HG03521 (cell line): ENCODE measurements at regions not wholly inside any gene's neighbourhood (a gene's known extent, or its start where the extent isn't known, plus 50 kb on each side); places are given as distances from the start of the nearest gene placed in this dataset.

Experiments
- ATAC-seq: cut with Tn5 transposase; IDR thresholded peaks from one replicate; pipeline ENCODE4 v1.9.1; 2021; ENCODE audit warnings: mild to moderate bottlenecking, moderate library complexity; ENCODE audit not compliant: unreplicated experiment

DNA sequence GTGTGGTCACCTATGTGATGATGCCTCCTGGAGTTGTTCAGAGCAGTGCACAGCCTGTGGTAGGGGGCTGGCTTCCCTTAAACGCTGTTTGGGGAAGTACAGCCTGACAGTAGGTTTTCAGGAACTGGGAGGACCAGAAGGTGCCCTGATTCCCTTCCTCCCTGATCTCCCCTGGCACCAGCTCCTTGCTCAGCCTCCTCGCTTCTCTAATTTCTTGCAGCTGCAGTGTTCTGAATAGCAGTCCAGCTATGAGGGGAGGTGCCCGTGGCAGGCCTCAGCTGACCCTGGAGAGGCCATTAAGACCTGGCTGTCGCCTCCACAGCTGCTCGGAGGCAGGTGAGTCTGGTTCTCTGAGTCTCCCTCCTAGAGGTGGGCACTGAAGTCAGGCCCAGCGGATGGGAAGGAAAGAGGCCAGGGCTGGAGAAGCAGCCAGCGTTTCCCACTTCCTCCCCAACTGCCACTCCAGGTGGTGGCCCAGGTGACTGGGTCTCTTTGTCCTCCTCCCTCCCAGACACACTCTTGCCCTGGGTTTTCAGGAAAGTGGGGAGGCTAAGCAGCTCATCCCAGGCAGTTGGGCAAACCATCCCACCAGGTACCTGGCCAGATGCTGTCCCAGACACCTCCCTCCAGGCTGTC, 52.0 kb upstream of the RPL11 start:
- no peak for ATAC-seq

DNA sequence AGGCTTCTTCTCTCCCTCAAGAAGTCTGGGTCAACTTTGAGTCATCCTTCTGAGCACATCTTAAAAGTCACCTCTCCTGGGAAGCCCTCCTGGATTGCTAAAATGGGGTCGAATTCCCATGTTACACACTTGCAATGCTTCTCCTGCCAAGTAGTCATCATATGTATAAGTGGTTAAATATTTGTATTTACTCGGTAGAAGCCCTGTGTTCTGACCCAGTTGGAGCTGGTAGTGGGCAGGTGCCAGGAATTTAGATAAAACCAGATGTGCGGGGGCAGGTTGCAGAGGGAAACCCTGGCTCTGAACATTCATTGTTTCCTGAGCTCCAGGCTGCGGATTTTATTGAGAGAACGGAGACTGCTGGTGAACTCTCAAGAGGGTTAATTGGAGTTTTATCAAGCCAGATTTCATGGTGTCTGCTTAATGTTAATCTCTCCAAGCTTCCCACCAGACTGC, 52.8 kb upstream of the RPL11 start:
- ATAC-seq = no peak

DNA sequence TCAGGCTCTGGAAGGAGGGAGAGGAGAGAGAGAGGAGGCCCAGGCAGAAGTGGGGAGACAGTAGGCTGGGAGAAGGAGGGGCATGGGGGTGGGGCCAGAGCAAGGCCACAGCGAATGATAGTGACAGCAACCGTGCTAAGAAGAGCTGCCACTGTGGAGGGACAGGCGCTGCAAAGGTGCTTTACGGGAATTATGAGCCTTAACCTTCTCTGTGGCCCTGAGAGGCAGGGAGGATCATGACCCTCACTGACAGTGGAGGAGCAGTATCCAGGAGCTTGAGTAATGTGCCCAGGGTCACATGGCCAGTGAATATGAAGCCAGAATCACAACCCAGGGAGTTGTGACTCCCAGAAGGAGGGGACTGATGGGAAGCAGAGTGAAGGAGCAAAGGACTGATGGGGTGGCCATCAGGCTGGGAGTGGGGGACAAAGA, 53.4 kb upstream of the RPL11 start:
- ATAC-seq = no peak

DNA sequence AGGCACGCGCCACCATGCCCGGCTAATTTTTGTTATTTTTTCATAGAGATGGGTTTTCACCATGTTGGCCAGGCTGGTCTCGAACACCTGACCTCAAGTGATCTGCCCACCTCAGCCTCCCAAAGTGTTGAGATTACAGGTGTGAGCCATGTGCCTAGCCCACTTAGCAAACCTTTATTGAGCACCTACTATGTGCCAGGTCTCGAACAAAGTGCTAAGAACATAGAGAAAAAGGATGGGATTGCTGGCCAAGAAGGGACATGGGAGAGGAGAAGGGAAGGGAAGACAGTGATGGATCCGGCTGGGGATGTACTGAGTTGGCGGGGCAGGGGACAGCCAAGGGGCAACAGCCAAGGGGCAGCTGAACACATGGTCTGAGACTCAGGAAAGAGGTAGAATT, 55.6 kb upstream of the RPL11 start:
- ATAC-seq = no peak

DNA sequence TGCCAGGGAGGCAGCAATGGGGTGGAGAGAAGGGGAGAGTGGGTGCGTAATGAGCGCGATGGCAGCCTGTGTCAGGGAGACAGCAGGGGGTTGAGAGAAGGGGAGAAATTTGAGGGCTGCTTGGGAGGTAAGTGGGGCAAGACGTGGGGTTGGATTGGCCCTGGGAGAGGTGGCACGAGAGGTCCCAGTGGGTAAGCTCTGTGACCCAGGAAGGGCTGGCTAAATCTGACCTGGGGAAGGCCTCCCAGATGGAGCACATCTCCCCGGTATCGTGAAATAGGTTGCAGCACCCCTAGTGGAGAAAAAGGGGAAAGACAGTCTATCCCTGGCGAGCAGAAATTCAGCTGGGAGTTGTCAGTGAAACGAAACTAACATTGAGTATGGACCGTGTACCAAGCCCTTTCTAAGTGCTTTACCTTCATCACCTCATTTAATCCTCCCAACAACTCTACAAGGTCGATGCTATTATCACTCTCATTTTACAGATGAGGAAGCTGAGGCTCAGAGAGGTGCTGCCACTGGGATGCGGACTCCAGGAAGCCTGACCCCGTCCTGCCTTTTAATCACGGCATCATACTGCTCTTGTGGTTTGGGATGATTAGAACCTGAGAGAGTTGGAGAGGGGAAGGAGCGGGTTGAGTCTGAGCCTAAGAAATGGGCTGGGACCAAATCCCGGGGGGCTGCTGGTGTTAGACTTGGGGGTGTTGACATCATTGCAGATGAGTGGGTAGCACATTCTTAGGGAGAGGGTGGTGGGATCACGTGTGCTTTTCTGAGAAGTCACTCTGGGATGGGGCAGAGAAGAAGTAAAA, 56.6 kb upstream of the RPL11 start:
- no peak for ATAC-seq

DNA sequence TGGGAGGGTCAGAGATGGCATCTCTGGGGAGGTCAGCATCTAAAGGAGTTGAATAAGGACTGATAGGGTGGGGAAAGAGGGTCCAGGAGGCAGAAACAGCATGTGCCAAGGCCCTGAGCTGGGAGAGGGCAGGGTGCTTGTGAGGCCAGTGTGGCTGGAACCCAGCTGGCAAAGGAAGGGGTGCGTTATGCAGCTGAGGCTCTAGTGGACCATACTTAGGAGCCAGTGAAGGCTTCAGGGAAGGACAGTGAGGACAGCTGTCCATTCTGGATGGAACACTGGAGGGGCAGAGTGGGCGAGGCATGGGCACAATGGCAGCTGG, 57.1 kb upstream of the RPL11 start:
- no peak for ATAC-seq

DNA sequence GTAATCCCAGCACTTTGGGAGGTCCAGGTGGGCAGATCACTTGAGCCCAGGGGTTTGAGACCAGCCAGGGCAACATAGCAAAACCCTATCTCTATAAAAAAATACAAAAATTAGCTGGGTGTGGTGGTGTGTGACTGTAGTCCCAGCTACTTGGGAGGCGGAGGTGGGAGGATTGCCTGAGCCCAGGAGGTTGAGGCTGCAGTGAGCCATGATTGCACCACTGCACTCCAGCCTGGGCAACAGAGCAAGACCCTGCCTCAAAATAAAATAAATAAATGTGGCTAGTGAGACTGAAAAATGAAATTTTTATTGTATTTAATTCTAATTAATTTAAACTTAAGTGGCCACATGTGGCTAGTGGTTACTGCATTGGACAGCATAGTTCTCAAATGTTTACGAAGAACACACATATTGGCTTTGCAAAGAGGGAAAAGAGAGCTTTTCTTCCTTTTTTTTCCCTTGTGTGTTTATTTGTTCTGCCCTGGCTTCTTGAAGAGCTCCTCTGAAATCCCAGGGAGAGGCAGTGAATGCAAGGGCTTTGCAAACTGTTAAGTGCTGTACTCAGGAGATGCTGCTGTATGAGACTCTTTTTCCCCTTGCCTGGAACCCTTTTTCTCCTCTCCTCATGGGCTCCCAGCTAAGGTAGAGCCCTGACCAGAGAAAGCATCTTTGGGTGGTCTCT, 59.0 kb upstream of the RPL11 start:
- no peak for ATAC-seq

DNA sequence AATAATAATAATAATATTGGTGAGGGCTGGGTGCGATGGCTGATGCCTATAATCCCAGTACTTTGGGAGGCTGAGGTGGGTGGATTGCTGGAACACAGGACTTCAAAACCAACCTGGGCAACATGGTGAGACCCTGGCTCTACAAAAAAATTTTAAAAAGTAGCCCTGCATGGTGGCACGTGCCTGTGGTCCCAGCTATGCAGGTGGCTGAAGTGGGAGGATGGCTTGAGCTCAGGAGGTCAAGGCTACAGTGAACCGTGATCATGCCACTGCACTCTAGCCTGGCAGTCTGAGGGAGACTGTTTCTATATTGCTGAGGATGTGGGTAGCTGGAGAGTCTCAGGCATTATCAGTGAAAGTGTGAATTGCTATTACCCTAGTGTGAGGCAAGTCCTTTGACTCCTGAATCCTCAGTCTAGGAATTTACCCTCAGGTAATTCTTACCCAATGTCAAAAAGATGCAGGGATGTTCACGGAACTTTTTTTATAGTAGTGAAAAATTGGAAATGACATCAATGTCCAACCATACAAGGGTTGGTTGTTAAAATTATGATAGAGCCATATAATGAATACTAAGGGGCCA, 61.8 kb upstream of the RPL11 start:
- no peak for ATAC-seq

DNA sequence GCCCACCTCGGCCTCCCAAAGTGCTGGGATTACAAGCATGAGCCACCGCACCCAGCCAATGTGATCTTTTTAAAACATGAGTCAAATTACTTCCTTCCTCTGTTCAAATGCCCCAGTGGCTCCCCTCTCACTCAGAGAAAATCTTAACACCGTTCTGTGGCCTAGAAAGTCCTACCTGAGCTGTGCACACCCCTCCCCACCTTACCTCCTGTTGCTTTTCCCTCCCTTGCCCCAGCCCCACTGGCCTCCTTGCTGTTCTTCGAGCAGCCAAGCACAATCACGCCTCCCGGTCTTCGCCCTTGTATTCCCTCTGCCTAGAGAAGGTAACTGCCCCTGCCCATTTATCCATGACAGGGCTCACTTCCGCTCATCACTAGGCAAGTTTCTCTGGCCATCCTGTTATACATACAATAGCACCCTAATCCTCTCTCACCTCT, 62.6 kb upstream of the RPL11 start:
- no peak for ATAC-seq

DNA sequence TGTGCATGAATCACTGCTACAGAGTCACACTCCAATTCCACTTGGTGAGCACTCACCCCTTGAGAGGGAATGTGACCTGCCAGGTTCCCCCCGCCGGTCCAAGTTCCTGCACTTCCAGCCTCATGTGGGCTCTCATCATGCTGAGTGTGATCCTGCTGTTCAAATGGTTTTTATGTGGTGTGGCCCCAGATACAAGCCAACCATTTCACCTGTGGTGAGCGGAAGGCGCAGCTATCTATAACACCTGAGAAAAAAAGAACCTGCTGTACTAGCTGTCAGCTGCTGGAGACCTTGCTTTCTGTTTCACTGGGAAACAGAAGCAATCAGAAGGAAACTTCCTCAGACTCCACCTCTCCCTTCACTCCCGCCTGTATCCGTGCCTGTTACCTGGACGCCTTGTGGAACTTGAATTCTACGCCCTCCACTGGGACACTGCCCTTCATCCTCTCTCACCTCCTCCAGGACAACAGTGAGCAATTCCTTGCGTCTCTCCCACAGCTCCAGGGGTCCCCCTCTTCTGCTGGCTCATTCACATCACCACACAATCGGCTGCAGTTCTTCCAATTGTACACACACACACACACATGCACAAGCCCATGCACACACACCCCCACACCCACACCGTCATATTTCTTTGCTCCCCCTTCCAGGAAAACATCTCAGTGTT, 64.4 kb upstream of the RPL11 start:
- no peak for ATAC-seq

DNA sequence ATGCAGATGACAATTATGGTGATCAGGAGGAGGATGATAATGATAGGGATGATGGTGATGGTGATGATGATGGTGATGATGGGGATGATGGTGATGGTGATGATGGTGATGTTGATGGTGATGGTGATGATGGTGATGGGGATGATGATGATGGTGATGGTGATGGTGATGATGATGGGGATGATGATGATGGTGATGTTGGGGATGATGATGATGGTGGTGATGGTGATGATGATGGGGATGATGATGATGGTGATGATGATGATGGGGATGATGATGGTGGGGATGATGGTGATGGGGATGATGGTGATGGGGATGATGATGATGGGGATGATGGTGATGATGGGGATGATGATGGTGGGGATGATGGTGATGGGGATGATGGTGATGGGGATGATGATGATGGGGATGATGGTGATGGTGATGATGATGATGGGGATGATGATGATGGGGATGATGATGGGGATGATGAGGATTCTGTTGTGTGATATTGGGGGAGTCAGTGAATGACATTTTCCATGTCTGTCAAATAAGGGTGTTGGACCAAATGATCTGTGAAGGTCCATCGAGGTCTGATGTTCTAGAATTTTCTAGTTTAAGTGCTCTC, 65.6 kb upstream of the RPL11 start:
- no peak for ATAC-seq

DNA sequence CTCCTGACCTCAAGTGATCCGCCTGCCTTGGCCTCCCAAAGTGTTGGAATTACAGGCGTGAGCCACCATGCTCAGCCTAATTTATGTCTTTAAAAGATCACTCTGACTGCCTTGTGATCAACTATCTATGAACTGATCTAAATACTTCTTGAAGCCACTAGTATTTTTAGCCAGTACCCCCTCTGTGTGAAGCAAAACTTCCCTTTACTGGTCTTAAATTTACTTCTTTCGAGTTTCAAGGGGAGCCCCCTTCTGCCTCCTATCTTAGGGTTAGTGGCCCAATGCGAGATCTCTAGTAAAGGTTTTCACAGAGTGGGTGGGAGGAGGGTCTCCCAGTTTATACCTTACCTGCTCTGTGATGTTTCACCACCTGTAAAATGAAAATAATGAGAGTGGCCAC, 66.1 kb upstream of the RPL11 start:
- ATAC-seq = no peak

DNA sequence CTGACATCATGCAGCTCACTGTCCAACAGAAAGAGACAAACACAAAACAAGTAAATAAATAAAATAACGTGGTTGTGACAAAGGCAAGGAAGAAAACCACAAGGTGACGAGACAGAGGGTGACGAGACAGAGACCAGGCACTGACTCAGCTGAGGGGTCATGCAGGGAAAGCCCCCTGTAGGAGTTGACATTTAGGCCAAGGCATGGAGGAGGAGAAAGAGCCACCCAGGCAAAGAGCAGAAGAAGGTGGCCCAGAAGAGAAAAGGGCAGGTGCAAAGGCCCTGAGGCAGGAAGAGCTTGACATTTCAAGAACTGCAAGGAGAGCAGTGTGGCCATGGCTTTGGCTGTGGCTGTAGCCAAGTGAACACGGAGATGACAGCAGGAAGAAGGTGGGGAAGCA, 65.1 kb upstream of the ID3 start:
- no peak for ATAC-seq

DNA sequence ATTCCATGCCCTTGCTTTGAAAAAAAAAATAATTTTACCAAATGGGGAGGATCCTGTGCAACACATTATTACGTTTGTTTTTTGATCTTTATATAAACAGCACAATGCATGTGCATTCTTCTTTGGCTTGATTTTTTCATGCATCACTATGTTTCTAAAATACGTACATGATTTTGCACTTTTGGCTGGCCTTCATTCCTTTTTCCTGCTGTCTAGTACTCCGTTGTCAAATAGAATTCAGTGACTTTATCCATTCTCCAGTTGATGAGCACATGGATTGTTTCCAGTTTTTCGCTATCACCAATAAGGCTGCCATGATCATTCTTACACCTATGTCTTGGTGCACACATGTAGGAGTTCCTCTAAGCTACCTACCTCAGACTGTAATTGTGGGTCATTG, 63.0 kb upstream of the ID3 start:
- no peak for ATAC-seq

DNA sequence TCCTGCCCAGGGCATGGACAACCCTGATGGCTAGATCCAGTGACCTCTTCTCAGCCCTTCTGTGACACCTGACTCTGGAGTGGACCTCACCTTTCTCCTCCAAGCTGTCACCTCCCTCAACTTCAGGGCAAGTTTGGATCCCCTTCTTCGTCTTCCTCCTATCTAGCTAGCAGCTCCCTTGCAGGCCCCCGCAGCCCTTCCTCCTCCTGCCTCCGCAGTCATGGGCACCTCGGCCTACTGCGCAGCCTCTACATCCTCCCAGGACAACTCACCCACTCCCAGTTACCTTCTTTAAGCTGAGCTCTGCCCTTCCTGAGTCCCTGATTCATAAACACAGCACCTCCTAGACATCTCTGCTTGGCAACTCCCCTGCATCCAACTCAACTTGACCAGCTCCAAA, 61.3 kb upstream of the ID3 start:
- no peak for ATAC-seq

DNA sequence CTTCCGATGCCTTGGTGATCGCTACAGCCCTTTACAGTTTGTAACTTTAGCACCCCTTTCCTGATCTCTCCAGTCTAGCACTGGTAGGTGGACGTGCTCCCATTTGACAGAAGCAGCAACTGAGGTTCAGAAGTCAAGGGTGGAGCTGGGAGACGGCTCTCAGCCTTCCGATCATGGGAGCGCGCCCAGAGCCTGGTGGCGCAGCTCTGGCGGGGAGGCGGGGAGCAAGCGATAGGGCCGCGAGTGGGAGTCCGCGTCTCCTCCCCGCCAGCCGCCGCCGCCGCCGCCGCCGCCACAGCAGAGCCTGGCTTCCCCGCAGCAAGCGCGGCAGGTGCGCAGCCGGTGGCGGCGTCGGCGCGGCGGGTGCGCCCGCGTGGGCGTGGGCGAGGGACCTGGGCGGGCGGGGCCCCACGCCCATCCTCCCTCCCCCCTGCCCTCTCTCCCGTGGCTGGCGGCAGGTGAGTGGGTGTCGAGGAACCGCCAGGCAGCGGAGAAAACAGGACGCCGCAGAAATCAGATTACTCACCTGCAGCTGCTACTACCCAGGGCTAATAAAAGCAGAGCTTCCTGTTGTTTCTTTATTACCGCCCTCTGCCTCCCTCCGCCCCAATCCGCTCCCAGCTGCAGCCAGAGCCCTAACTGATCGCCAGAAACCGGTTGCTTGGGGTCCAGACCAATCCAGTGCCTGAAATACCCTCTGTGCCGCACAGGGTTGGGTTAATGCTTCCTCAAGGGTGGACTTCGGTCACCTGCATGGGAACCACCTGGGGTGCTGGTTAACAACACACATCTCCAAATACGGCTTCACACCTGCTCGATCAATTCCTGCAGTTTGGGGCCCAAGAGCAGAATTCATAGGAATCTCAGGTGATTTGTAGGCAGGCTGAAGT, 60.2 kb upstream of the ID3 start:
- peak; percentile 72 for ATAC-seq

DNA sequence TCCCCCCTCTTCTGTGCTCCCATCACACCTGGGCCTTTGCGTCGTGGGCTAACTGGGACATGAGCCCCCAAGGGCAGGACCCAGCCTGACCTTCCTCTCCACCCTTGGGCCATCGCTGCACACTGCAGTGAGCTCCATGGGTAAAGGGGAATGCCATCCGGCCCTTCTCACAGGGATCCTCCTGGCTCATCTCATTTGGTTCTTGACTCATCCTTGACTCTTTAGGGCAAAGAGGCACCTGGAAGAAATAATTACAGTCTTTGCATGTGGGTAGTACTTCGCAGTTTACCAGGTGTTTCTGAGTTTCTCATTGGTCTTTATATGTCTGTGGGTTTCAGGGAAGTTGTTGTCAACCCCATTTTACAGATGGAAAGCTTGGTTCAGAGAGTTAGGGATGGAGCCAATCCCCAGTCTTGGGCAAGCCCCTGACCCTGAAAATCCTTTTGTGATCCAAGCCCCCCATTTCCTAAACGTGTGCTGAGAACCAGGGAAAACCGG, 59.3 kb upstream of the ID3 start:
- ATAC-seq = no peak

DNA sequence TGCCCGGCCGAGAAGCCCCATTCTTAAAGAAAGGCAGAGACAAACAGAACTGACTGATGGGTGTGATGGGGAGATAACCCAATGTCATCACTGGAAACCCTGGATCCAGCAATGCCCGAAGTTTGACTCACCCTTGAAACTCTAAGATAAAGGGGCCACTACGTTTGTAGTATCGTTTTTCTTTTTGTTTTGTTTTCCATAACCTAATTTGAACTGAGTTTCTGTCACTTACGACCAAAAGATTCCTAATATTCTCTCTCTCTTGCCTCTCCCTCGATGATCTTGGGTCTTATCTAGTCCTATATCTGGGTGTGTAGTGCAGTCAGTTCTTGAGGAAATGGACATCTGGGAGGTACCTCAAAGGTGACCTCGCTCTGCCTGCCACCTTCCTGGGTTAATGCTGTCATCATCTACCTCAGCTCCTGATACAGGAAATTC, 57.8 kb upstream of the ID3 start:
- ATAC-seq = no peak

DNA sequence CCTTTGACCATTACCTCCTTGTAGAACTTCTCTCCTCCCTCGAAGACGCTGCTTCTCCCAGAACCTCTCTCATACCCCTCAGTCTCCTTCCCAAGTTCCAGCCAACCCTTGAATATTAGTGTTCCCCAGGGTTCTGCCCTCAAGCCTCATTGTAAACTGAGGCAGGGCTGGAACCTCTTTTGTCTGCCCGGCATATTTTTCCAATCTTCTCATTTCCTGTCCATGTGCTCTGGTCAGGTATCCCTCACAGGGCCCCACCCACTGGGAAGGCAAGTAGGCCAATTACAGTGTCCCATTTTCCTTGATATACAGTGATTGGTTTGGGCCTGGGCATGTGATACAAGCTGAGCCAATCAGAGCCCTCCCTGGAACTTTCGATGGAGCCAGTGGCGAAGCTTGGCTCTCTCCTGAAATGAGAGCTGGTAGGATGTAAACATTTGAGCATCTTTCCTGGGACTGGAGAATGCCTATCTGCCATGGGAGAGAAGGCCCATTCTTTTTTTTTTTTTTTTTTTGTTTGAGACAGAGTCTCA, 57.1 kb upstream of the ID3 start:
- ATAC-seq = no peak
